ENCODE measurements at regions not wholly inside any gene's neighbourhood (a gene's known extent, or its start where the extent isn't known, plus 50 kb on each side); places are given as distances from the start of the nearest gene placed in this dataset.

DNA sequence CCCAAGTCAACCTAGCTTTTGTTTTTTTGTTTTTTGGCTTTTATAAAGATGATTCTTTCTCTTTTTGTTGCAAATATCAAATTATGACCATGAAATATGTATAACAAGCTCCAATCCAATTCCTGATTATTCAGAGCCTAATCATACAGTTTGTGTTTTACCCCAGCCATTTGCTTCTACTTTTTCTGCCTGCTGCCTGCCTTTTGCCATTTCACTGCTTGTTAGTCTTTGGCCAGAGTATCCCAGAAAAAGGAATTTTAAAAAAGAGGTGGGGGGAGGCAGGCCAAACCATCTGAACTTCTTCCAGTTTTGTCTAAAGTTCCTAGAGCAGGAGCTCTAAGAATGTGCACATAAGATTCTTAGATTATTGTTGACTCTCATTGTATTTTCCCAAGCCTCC lies 211.9 kb upstream of the VRK2 start:
- no peak for DNase-seq

DNA sequence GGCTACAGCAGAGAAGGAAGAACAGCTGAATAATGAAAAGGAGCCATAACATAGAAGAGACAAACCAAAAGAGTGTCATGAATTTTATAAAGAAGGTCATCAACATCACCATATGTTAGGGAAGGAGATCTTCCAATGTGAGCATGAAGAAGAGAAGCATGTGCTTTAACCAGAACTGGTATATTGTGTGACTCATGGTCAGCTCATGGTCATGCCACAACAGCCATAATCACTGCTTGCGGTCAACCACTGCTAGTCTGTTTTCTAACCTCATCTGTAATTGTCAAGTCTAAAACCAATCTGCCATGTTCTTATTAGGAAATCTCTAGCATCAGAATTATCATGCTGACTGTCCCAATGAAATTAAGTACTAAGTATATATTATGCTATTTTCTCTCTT lies 204.1 kb upstream of the VRK2 start:
- no peak for DNase-seq

DNA sequence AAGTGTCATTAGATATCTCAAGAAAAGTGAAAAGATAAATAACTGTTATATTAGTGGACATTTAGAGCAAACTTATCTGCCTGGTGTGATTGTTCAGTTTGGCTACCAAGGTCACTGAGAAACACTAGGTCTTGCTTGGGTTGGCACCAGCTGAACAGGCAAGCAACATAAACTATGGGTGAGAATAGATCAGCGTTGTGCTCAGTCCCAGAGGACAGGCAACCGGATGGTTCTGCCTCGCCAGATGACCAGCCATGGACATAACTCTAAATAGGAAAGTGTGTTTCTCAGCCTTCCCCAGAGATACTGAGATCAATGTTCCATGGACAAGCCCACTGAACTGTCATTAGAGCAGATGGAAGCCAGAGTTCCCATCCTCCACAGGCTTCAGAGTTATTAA lies 203.4 kb upstream of the VRK2 start:
- DNase-seq = no peak

DNA sequence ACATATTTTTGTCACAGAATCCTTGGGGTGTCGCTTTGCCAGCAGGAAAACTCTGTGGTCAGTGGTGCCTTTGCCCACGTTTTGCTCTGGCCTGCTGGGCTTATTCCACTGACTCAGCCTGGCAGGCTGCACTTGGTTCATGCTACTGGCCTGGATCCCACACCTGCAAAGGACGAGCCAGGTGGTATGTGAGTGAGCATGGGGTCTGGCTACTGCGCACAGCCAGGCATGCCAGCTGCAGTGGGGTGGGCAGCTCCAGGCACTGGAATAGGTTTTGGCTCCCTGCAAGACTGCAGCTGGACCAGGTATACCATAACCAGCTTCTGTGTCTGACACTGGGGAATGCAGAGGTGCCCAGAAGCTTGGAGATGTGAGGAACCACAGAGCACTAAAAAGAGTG lies 197.9 kb upstream of the VRK2 start:
- no peak for DNase-seq

- DNase-seq = no peak
Observed at GRCh38 chr2:57849843-57850242, 196.8 kb upstream of the VRK2 start.

GRCh38 chr2:57850415-57851130 lies 196.0 kb upstream of the VRK2 start:
- no peak for DNase-seq

- DNase-seq = no peak
Observed at GRCh38 chr2:57855212-57855611, 191.4 kb upstream of the VRK2 start.

DNA sequence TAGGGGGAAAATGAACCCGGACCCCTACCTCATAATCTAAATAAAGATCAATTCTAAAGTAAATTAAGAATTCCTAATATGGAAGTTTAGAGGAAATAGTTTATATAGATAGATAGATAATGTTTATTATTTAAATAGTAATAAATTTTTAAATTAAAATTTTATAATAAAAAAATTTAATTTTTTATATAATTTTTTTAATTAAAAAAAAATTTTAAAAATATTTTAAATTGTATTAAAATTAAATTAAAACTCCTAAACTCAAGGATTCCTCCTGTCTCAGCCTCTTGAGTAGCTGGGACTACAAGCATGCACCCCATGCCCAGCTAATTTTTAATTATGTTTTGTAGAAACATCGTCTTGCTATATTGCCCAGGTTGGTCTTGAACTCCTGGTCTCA lies 186.9 kb upstream of the VRK2 start:
- no peak for DNase-seq

GRCh38 chr2:57862153-57862552 lies 184.5 kb upstream of the VRK2 start:
- no peak for DNase-seq

DNA sequence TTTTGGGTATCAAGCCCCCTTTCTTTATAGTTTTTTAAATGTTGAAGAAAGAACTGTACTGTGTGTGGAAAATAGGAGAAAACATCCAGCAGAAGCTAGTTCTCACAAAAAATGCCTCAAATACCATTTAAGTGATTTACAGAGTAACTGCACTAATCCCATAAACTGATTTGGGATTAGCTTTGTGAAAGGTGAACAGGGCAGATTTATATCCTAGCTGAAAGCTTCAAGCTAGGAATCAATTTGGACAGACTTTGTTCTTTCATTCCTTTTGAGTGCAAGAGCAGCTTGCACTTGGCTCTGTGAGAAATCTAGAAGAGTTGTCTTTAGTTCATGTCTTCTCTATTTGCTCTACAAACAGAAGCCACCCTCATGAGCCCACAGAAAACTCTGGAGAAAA lies 183.9 kb upstream of the VRK2 start:
- DNase-seq = no peak

DNA sequence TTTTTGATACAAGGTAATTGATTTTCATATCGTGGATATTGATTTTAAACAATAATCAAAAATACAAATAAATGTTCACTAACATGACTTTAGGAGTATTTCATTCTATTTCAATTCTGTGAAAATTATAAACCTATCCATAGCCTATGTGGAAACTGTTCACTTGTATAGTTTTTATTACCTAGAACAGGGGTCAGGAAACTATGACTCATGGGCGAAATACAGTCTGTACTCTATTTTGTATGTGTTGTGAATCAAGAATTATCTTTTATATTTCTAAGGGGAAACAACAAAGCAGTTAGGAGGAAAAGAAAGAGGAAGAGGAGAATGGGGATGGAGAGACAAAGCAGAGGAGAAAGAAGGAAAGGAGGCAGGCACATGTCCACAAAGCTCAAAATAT lies 181.7 kb upstream of the VRK2 start:
- DNase-seq = no peak

- no peak for DNase-seq
Observed at GRCh38 chr2:57867730-57868129, 178.9 kb upstream of the VRK2 start.

GRCh38 chr2:57868619-57869139 lies 177.9 kb upstream of the VRK2 start:
- no peak for DNase-seq

GRCh38 chr2:57869758-57870344 lies 176.8 kb upstream of the VRK2 start:
- no peak for DNase-seq

GRCh38 chr2:57876313-57876712 lies 170.3 kb upstream of the VRK2 start:
- no peak for DNase-seq

DNA sequence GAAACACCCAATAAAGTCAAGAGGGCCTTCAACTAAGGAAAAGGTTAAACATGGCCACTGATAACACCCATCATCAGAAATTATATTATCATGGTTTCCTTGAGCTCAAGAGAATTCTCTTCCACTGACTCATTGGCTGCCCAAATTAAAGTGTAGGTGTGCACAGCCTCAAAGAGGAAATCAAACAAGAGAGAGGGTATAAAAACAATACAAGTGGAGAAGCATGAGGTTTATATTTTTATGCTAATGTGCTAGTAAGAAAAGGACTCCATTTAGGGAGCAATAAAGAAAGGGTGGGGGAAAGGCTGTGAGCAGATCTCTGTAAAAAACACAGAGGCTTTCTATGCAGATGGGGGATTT lies 168.8 kb upstream of the VRK2 start:
- DNase-seq = no peak

- DNase-seq = no peak
Observed at GRCh38 chr2:57878171-57878865, 168.3 kb upstream of the VRK2 start.

GRCh38 chr2:57878866-57879210 lies 167.8 kb upstream of the VRK2 start:
- DNase-seq = no peak

DNA sequence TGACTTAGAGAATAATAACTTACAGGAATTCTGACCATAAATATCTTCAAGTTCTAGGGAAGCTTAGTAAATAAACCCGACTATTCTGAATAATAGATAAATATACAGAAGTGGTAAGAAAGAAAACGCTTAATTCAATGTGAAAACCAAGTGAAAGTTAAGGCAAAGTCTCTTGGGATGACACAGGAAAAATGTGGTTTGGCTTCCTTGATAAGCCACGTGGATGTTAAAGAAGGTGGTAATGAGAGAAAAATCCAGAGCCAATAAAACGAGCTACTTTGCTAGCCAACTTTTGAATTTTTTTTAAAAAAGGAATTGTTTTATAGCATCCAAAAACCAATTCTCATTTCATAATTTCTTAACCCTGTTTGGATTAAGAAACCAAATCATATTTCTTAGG lies 166.2 kb upstream of the VRK2 start:
- no peak for DNase-seq

GRCh38 chr2:57880967-57881366 lies 165.6 kb upstream of the VRK2 start:
- no peak for DNase-seq

DNA sequence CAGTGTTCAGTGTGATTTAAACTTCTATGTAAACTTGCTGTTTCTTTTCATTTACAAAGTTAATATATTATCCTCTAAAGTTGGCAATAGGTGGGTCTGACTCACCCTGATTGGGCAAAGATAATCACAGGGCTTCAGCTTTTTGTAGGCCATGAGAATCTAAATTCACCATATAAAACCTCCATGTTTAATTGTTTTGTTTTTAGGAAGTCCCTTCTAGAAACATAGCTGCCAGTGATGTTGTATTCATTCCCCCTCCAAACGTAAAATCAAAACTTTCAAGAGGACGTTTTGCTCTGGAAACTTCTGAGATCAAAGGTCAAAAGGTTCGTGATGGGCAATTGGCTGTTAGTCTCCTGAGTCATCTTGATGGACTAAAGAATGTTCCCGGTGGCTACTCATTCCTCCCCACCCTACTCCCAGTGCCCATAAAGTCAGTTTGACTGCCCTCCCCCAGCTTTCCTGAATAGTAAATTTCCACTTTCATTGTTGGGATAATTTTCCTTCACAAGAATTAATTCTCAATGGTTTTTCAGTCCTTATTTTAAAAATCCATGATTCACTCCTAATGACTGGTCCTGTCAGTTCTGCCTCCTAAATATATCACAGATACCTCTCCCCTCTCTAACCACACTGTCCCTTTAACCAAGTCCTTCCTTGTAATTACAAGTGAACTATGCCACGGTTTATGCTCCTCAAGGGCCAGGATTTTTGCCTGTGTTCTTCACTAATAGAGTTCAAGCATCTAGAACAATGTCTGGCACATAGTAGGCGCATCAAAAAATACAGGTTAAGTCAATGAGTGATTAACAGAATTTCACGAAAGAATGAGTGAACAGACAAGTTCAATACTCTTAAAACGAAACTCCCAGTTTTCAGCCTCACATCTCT lies 164.4 kb upstream of the VRK2 start:
- DNase-seq = no peak

GRCh38 chr2:57882895-57883515 lies 163.6 kb upstream of the VRK2 start:
- no peak for DNase-seq

Measured in muscle of arm (tissue), 1 donor.